Testis (tissue), 2 donors: ENCODE measurements at regions not wholly inside any gene's neighbourhood (a gene's known extent, or its start where the extent isn't known, plus 50 kb on each side); places are given as distances from the start of the nearest gene placed in this dataset.
"Not testable (repeated sequence)": the region's sequence is repeated elsewhere in the genome, so short reads cannot be mapped to it uniquely, and the experiment has no call there.

Experiments
- DNase-seq: peaks from one replicate; pipeline ENCODE4 v3.0.0-alpha.2; 2019
- H3K27ac ChIP-seq, 2 donors: fragments of 200-600 bp; sonication (generic); one replicate each; pipeline ENCODE4 v1.5.1; 2019
- H3K27me3 ChIP-seq: fragments of 200-600 bp; sonication (generic); one replicate; pipeline ENCODE4 v1.5.1; 2019
- H3K36me3 ChIP-seq: fragments of 200-600 bp; sonication (generic); one replicate; pipeline ENCODE4 v1.5.1; 2017; ENCODE audit warnings: low read depth; ENCODE audit errors: missing control alignments
- H3K4me1 ChIP-seq: fragments of 200-600 bp; sonication (generic); one replicate; pipeline ENCODE4 v1.5.1; 2019
- H3K4me3 ChIP-seq, 2 donors: fragments of 200-600 bp; sonication (generic); one replicate each; pipeline ENCODE4 v1.5.1; 2017 to 2019
- H3K9me3 ChIP-seq: fragments of 200-600 bp; sonication (generic); one replicate; pipeline ENCODE4 v1.5.1; 2017
- CTCF ChIP-seq, 3 experiments: fragments of 450-650 bp in 2 of 3; fragments of 200-600 bp in 1 of 3; sonication (generic) in 1 of 3; IDR thresholded peaks; one replicate each; pipeline ENCODE4 v1.5.1; 2016 to 2019; ENCODE audit warnings: antibody characterized with exemption in 3 of 3, mild to moderate bottlenecking in 2 of 3, moderate library complexity in 1 of 3
- POLR2A ChIP-seq: fragments of 450-650 bp; IDR thresholded peaks from one replicate; pipeline ENCODE4 v1.6.1; 2017; ENCODE audit warnings: antibody characterized with exemption, mild to moderate bottlenecking, moderate library complexity
- WGBS, 2 donors: methylation state at CpG; one replicate each; pipeline ENCODE4 v1.1.5; 2018; 5-methylcytosine and 5-hydroxymethylcytosine counted together
- intact Hi-C: fragments of 100-400 bp; cut with DNase I; formaldehyde crosslinking; loops from one replicate; pipeline ENCODE4 v1.15.1; 2023; ENCODE audit warnings: low total_unique reads

GRCh38 chr5:42064821-42065220 is 139.7 kb downstream of the FBXO4 start:
- intact Hi-C loops = no loop called here
- TF ChIP-seq CTCF (IDR thresholded peaks at IDR 0.05) (no peak), POLR2A (no peak)
- Histone ChIP-seq H3K4me3 (no peak overlapping the region), H3K27me3 (no peaks in the 10 kb centered on the region), H3K36me3 (no peaks in the 10 kb centered on the region), H3K4me1 (no peaks in the 10 kb centered on the region), H3K9me3 (no peaks in the 10 kb centered on the region), H3K27ac (no peak overlapping the region)
- DNase-seq = no peak

- Histone ChIP-seq H3K27me3 (no peaks in the 10 kb centered on the region), H3K27ac (no peak overlapping the region), H3K9me3 (no peaks in the 10 kb centered on the region), H3K36me3 (no peaks in the 10 kb centered on the region), H3K4me1 (no peaks in the 10 kb centered on the region), H3K4me3 (no peak overlapping the region)
- TF ChIP-seq POLR2A (no peak), CTCF (IDR thresholded peaks at IDR 0.05) (no peak)
- WGBS, 2 donors = 77 to 80% methylated on average over 3 of the region's 3 CpGs
- DNase-seq = no peak
- intact Hi-C loops = no loop called here
These were observed 141.1 kb downstream of the FBXO4 start for GRCh38 chr5:42066131-42066530.

GRCh38 chr5:42074353-42074752 is 149.3 kb downstream of the FBXO4 start:
- intact Hi-C loops = no loop called here
- TF ChIP-seq POLR2A (no peak), CTCF (IDR thresholded peaks at IDR 0.05) (no peak)
- no peaks in the 10 kb centered on the region for H3K4me1 ChIP-seq
- DNase-seq = no peak
- H3K36me3 ChIP-seq = no peaks in the 10 kb centered on the region
- no peaks in the 10 kb centered on the region for H3K27me3 ChIP-seq
- H3K27ac ChIP-seq = no peak overlapping the region
- no peak overlapping the region for H3K4me3 ChIP-seq
- 78 to 94% methylated on average over 1 of the region's 1 CpG for WGBS, 2 donors
- no peaks in the 10 kb centered on the region for H3K9me3 ChIP-seq

- H3K27ac ChIP-seq = no peak overlapping the region
- H3K36me3 ChIP-seq = no peaks in the 10 kb centered on the region
- no peaks in the 10 kb centered on the region for H3K4me1 ChIP-seq
- 77 to 80% methylated on average over 4 of the region's 4 CpGs for WGBS, 2 donors
- H3K9me3 ChIP-seq = no peaks in the 10 kb centered on the region
- H3K27me3 ChIP-seq = no peaks in the 10 kb centered on the region
- no peak for DNase-seq
- no peak for TF ChIP-seq CTCF (IDR thresholded peaks at IDR 0.05)
- TF ChIP-seq POLR2A = no peak
- H3K4me3 ChIP-seq = no peak overlapping the region
- intact Hi-C loops = no loop called here
These were observed 164.6 kb downstream of the FBXO4 start for GRCh38 chr5:42089705-42090104.

GRCh38 chr5:42090162-42090561 is 165.1 kb downstream of the FBXO4 start:
- H3K36me3 ChIP-seq = no peaks in the 10 kb centered on the region
- H3K4me1 ChIP-seq = no peaks in the 10 kb centered on the region
- DNase-seq = no peak
- TF ChIP-seq CTCF (IDR thresholded peaks at IDR 0.05) (no peak), POLR2A (no peak)
- H3K27ac ChIP-seq = no peak overlapping the region
- H3K4me3 ChIP-seq = no peak overlapping the region
- intact Hi-C loops = no loop called here
- H3K9me3 ChIP-seq = no peaks in the 10 kb centered on the region
- H3K27me3 ChIP-seq = no peaks in the 10 kb centered on the region

GRCh38 chr5:42099846-42100245 is 174.8 kb downstream of the FBXO4 start:
- H3K27ac ChIP-seq, H3K36me3 ChIP-seq, H3K4me3 ChIP-seq, intact Hi-C loops, H3K9me3 ChIP-seq, H3K4me1 ChIP-seq, H3K27me3 ChIP-seq, DNase-seq: not testable (repeated sequence)
- WGBS, 2 donors = 66 to 68% methylated on average over 5 of the region's 5 CpGs
